ENCODE measurements at regions not wholly inside any gene's neighbourhood (a gene's known extent, or its start where the extent isn't known, plus 50 kb on each side); places are given as distances from the start of the nearest gene placed in this dataset.

DNA sequence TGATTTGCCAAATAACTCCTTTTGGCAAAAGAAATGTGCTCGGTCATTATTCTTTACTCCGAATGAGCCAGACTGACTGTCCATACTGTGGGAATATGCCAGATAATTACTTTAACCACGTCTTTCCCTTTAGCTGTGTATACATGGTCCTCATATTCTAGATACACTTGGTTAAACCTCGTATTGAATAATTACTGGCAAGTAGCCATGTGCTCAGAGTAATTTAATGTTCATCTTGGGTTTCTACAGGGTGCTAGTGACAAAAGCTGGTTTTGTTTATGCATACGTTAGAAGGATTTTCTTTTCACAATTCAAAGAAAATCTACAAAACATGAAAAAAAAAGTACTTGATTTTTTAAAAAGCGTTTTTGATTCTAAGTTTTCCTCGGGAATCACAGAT, 540.3 kb downstream of the KCNJ2 start:
- TF ChIP-seq, protein P1, sequence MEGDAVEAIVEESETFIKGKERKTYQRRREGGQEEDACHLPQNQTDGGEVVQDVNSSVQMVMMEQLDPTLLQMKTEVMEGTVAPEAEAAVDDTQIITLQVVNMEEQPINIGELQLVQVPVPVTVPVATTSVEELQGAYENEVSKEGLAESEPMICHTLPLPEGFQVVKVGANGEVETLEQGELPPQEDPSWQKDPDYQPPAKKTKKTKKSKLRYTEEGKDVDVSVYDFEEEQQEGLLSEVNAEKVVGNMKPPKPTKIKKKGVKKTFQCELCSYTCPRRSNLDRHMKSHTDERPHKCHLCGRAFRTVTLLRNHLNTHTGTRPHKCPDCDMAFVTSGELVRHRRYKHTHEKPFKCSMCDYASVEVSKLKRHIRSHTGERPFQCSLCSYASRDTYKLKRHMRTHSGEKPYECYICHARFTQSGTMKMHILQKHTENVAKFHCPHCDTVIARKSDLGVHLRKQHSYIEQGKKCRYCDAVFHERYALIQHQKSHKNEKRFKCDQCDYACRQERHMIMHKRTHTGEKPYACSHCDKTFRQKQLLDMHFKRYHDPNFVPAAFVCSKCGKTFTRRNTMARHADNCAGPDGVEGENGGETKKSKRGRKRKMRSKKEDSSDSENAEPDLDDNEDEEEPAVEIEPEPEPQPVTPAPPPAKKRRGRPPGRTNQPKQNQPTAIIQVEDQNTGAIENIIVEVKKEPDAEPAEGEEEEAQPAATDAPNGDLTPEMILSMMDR (IDR thresholded peaks at IDR 0.05) = no peak
- TF ChIP-seq POLR2A (IDR thresholded peaks at IDR 0.05) = no peak

All from ovary (tissue), 3 donors.